ENCODE measurements at regions not wholly inside any gene's neighbourhood (a gene's known extent, or its start where the extent isn't known, plus 50 kb on each side); places are given as distances from the start of the nearest gene placed in this dataset.

GRCh38 chrX:95029571-95029970, 1355.6 kb downstream of the FAM133A start:
- no peak for DNase-seq

- no peak for DNase-seq
Measured at GRCh38 chrX:95040104-95040503, 1366.1 kb downstream of the FAM133A start.

GRCh38 chrX:95044331-95044730, 1370.3 kb downstream of the FAM133A start:
- DNase-seq: no peak

GRCh38 chrX:95055991-95056390, 1382.0 kb downstream of the FAM133A start:
- no peak for DNase-seq

- no peak for DNase-seq
Measured at GRCh38 chrX:95056901-95057300, 1382.9 kb downstream of the FAM133A start.

- DNase-seq: no peak
Measured at GRCh38 chrX:95057341-95057740, 1383.3 kb downstream of the FAM133A start.

- no peak for DNase-seq
Measured at GRCh38 chrX:95058815-95059214, 1384.8 kb downstream of the FAM133A start.

GRCh38 chrX:95059909-95060308, 1385.9 kb downstream of the FAM133A start:
- DNase-seq: no peak

- no peak for DNase-seq
Measured at GRCh38 chrX:95063554-95063953, 1389.5 kb downstream of the FAM133A start.

GRCh38 chrX:95065151-95065550, 1391.1 kb downstream of the FAM133A start:
- DNase-seq: no peak

GRCh38 chrX:95071052-95071451, 1397.0 kb downstream of the FAM133A start:
- no peak for DNase-seq

GRCh38 chrX:95071621-95072020, 1397.6 kb downstream of the FAM133A start:
- DNase-seq: no peak

GRCh38 chrX:95076449-95076848, 1402.4 kb downstream of the FAM133A start:
- peak in 1 of 5 donors; percentile 11 for DNase-seq

GRCh38 chrX:95101851-95102390, 1427.9 kb downstream of the FAM133A start:
- no peak for DNase-seq

- no peak for DNase-seq
Measured at GRCh38 chrX:95117556-95117955, 1443.5 kb downstream of the FAM133A start.

GRCh38 chrX:95145848-95146490, 1472.0 kb downstream of the FAM133A start:
- DNase-seq: no peak

GRCh38 chrX:95152810-95153209, 1478.8 kb downstream of the FAM133A start:
- no peak for DNase-seq

GRCh38 chrX:95156566-95156965, 1482.6 kb downstream of the FAM133A start:
- DNase-seq: no peak
